CD4-positive, alpha-beta T cell treated with Interleukin-17A for 1 hour (primary cell): ENCODE measurements at regions not wholly inside any gene's neighbourhood (a gene's known extent, or its start where the extent isn't known, plus 50 kb on each side); places are given as distances from the start of the nearest gene placed in this dataset.
"Not testable (repeated sequence)": the region's sequence is repeated elsewhere in the genome, so short reads cannot be mapped to it uniquely, and the experiment has no call there.

Experiments
- DNase-seq: peaks from one replicate; pipeline ENCODE4 v3.0.0-alpha.2; 2020

DNA sequence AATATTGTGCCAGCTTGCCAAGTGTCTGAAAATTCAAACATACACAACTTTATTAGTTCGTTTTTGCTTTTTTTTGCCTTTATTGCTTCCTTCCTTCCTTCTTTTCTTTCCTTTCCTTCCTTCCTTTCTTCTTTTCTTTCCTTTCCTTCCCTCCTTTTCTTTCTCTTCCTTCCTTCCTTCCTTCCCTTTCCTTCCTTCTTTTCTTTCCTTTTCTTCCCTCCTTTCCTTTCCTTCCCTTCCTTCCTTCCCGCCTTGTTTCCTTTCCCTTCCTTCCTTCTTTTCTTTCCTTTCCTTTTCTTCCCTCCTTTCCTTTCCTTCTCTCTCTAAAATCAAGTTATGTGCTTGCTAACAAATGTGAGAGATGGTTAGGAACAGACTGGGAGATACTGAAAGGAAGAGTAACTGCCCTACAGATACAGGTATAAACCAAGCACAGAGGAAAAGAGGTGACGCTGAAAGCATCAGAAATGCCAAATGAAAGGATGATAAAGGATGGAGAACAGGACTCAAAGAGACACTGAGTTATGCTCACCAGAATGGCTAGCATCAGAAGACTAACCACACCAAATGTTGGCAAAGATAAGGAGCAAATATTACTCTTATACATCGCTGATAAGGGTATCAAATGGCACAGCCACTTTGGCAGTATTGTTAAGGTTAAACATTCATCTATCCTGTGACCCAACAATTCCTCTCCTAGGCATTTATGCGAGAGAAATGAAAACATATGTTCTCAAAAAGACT, 151.6 kb downstream of the MREG start:
- no peak for DNase-seq

DNA sequence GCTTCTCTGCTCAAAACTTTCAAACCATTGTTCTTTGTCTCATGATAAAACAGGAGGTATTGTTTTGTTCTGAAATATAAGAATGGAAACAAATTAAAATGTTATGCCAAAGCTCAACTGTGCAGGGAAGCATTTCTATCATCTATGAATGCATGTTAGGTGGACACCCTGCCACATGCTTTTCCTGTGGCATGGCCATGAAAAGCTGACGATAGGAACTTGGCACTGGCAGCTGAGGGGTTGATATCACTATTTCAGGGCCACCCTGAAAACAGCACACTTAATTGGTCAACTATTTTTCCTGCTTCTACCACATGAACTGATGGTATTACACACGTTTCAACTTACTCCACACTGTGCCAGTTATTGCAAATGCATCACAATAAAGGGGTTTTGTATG, 157.3 kb downstream of the MREG start:
- DNase-seq = no peak

DNA sequence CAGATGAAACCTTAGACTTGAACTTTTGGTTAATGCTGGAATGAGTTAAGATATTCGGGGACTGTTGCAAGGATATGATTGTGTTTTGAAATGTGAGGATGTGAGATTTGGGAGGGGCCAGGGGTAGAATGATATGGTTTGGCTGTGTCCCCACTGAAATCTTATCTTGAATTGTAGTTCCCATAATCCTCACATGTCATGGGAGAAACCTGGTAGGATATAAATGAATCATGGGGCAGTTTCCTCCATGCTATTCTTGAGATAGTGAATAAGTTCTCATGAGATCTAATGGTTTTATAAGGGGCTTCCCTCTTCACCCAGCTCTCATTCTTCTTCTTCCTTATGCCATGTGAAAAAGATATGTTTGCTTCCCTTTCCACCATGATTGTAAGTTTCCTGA, 158.0 kb downstream of the MREG start:
- DNase-seq = not testable (repeated sequence)

- no peak for DNase-seq
Observed at GRCh38 chr2:215854008-215854407, 159.3 kb downstream of the MREG start.

GRCh38 chr2:215851696-215852095, 161.7 kb downstream of the MREG start:
- no peak for DNase-seq

DNA sequence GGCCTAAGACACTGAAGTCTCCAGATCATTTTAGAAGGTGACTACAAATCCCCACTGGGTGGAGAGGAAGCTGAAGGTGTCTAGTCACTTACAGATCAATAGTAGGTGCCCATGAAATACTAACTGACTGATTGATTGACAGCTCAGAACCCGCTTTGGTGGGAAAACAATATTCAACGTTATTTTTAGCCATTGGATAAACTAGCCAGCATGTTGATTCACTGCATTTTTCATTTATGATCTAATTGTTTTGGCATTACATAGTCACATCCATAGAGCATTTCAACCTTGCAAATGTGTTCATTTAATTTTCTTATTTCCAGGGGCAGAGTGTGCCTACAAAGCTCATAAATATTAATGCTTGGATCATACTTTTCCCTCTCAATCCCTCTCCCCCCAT, 162.3 kb downstream of the MREG start:
- DNase-seq = no peak

GRCh38 chr2:215850380-215850779, 163.0 kb downstream of the MREG start:
- DNase-seq = no peak

- no peak for DNase-seq
Observed at GRCh38 chr2:215849771-215850170, 163.6 kb downstream of the MREG start.

GRCh38 chr2:215848698-215849097, 164.7 kb downstream of the MREG start:
- DNase-seq = no peak

- no peak for DNase-seq
Observed at GRCh38 chr2:215848146-215848545, 165.2 kb downstream of the MREG start.

GRCh38 chr2:215847718-215848117, 165.6 kb downstream of the MREG start:
- DNase-seq = no peak

DNA sequence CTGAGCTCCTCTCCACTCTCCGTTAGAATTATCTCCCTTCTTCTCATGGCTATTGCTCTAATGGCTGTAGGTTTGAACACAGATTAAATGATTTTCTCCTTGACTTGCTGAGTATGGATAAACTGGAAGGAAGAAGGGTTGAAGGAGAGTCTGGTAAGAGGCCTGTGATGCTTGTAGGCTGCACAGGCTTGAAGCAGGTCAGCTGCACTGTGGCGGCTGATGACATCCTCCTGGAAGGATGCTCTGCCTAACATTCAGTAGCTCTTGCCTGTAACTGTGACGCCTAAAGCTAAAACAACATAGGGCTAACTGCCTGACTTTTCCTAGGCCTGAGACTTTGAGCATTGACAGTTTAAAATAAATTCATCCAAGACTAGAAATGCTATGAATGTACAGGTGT, 166.3 kb downstream of the MREG start:
- no peak for DNase-seq

DNA sequence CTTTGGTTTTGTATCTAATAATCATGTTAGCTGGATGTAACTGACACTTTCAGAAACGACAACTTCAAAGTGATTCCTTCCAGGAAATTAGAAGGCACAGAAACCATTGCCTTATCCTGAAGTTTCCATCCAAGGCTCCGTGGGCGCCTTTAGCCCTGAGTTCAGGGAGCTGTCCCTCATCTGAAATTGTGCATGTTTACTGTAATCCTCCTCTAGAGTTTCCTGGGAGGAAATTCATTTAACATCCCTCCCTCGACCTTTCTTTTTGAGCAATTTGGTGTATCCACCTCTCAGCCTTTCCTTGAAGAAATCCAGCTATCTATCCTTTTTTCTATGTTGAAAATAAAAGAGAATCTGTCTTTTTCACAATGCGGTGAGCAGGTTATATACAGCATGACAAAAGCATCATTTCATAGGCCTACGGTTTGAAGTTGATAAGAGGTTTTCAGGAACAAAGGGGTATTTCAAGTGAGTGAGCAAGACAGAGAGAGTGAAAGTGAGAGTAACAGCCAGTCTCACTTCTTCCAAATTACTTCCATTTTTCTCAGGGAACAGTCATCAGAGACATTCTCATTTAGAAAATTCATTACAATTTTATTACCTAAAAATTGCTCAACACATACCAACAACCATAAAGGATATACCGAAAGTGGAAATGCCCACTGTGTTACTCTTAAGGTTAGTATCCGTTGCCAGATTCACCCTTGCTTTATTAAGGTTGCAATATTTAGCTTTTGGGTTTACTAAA, 167.3 kb downstream of the MREG start:
- no peak for DNase-seq

DNA sequence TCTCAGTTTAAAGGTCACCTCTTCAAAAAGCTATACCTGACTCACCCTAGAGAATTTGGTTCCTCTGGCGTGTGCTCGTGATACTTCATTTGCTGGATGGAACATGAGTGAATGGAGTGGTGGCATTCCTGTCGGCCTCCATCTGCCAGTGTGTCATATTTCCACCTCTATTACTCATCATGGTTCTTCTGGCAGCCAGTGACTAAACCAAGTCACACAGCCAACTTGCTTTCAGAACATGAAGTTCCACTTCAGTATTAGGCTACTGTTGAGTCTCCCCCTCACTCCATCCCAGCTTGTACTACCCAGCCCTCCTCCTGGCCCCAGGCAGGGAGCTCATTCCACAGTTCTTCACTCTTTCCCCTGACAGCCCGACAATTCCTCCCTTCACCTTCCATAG, 169.8 kb downstream of the MREG start:
- no peak for DNase-seq

GRCh38 chr2:215841175-215841816, 172.1 kb downstream of the MREG start:
- no peak for DNase-seq

DNA sequence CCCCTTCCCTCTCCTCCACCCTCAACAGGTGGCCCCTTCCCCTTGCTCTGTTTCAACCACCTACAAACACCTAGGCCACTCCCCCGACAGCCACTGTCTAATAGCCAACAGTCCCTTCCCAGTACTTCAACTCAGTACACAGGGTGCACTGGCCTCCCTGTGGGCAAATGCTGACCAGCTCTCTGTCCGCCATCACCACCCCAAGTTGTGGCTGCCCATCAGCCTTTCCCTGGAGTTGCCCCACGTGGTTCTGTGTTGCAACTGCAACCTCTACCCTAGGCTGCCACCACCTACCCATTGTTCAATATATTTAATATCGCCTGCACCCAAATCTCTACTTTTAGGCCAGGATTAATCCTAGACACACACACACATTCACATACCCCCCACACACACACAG, 173.5 kb downstream of the MREG start:
- no peak for DNase-seq

DNA sequence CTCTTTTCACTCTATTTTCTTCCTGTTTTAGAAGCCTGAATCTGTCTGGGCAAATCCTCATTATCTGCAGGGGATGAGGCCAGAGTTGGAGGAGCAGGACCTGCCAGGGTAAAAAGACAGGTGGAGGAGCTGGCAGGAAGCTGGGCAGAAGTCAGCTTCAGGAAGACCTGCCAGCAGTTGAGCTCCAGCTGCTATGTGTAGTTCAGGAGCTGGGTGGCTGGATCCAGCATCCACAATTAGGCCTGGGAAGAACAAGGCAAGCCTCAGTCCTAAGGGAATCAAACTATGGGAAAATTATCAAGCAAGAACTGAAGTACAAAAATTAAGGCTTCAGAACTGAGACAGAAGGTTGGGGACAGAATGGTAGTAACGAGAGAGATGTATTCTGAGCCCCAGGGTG, 174.0 kb downstream of the MREG start:
- no peak for DNase-seq

DNA sequence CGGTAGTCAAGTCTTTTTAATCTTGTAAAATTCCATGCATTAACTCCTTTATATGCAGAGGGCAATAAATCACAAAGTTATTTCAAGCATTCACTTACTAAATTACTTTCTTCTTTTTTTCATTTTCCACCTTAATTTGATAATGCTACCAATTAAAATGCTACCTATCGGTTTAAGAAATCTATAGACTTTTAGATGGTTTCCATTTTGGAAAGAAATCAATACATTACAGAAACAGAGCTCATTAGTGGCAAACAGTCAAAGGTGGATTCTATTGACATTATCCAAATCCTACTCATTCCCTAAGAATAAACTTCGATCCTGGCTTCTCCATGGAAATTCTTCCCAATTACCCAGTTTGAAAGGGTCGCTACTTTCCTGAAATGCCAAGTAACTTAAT, 176.5 kb downstream of the MREG start:
- no peak for DNase-seq

DNA sequence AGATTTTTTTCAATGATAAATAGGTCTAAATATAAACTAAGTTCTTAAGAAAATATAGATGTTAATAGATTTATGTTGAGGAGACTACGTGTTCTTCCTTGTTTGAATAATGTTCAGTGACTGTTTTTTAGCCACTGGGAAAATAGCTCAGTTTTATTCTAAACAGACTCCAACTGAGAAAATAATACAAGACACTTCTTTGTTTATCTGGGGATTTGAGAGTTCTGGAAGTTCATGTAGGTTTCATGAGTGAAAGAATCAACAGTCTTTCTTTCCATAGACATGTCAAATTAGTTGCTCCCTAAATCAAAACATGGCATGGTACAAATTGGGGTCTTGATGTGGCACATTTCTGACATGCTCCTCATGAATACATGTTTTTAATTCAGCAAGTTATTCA, 177.7 kb downstream of the MREG start:
- DNase-seq = no peak

DNA sequence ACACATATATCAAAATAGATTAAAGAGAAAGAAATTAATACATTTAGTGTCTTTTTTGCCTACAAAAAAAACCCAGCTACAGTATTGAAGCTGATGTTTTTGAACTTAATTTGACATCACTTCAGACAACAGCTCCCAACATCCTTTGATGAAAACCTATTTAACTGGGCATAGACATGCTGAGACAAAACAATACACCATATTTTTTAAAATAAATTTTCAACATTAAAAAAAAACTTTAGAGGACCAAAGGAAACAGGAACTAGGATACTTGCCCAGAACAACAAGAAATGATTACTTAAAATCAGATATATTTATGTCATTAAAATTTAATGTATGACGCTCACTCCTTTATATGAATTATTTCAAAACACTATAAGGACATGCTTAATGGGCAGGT, 178.1 kb downstream of the MREG start:
- DNase-seq = no peak

GRCh38 chr2:215833531-215834162, 179.7 kb downstream of the MREG start:
- DNase-seq = no peak

GRCh38 chr2:215832791-215833190, 180.6 kb downstream of the MREG start:
- no peak for DNase-seq

DNA sequence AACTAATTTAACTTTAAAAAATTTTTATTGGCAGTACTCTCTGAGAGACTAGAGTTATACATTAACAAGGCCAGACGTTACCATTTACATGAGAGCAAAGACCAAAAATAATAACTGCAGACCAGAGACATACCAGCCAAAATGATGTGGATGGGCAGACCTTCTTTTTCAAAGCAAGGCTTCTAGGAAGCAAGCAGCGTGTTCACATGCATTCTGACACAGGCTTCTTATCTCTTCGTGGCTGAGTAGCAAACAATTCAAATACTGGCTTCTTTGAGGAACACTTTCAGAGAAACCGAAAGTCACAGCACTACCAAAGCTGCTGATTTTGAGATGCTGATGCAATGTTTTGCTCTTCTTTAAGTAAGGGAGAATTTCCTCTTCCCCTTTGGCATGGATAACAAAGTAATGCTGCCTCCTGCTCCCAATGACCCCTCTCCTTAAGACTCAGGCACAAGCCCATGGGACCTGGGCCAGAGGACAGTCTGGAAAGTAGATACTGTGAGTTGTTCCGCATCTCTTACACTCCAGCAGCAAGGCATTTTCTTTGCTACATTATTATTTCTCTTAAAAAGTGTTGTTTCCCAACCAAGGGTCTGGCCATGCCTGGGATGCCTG, 181.9 kb downstream of the MREG start:
- DNase-seq = no peak
